ENCODE measurements at regions not wholly inside any gene's neighbourhood (a gene's known extent, or its start where the extent isn't known, plus 50 kb on each side); places are given as distances from the start of the nearest gene placed in this dataset.

GRCh38 chr7:9856668-9857067 lies 1117.0 kb upstream of the PHF14 start:
- no peaks in the 10 kb centered on the region for H3K36me3 Mint-ChIP-seq (ENCODE audit: low read depth)
- no peaks in the 10 kb centered on the region for H3K27me3 Mint-ChIP-seq (ENCODE audit: low read depth)
- H3K4me3 Mint-ChIP-seq = no peak overlapping the region
- H3K4me1 Mint-ChIP-seq = no peaks in the 10 kb centered on the region
- no peaks in the 10 kb centered on the region for H3K9me3 Mint-ChIP-seq
- no peak overlapping the region for H3K27ac Mint-ChIP-seq
- no peak for TF ChIP-seq CTCF (IDR thresholded peaks at IDR 0.05; ENCODE audit: unreplicated experiment in 3 of 3)

GRCh38 chr7:9863545-9863944 lies 1110.1 kb upstream of the PHF14 start:
- Mint-ChIP-seq H3K27me3 (ENCODE audit: low read depth) (no peaks in the 10 kb centered on the region), H3K4me1 (no peaks in the 10 kb centered on the region), H3K36me3 (ENCODE audit: low read depth) (no peaks in the 10 kb centered on the region), H3K9me3 (no peaks in the 10 kb centered on the region), H3K27ac (no peak overlapping the region), H3K4me3 (no peak overlapping the region)
- no peak for TF ChIP-seq CTCF (IDR thresholded peaks at IDR 0.05; ENCODE audit: unreplicated experiment in 3 of 3)

- TF ChIP-seq CTCF (IDR thresholded peaks at IDR 0.05; ENCODE audit: unreplicated experiment in 3 of 3) = no peak
- no peak overlapping the region for H3K27ac Mint-ChIP-seq
- no peaks in the 10 kb centered on the region for H3K36me3 Mint-ChIP-seq (ENCODE audit: low read depth)
- H3K9me3 Mint-ChIP-seq = no peaks in the 10 kb centered on the region
- H3K4me1 Mint-ChIP-seq = no peaks in the 10 kb centered on the region
- no peaks in the 10 kb centered on the region for H3K27me3 Mint-ChIP-seq (ENCODE audit: low read depth)
- H3K4me3 Mint-ChIP-seq = no peak overlapping the region
These were observed 1104.5 kb upstream of the PHF14 start for GRCh38 chr7:9869151-9869550.

- Mint-ChIP-seq H3K4me1 (no peaks in the 10 kb centered on the region), H3K9me3 (no peaks in the 10 kb centered on the region), H3K27ac (no peak overlapping the region), H3K4me3 (no peak overlapping the region), H3K27me3 (ENCODE audit: low read depth) (no peaks in the 10 kb centered on the region), H3K36me3 (ENCODE audit: low read depth) (no peaks in the 10 kb centered on the region)
- no peak for TF ChIP-seq CTCF (IDR thresholded peaks at IDR 0.05; ENCODE audit: unreplicated experiment in 3 of 3)
These were observed 1104.1 kb upstream of the PHF14 start for GRCh38 chr7:9869566-9869965.

- Mint-ChIP-seq H3K4me3 (no peak overlapping the region), H3K27me3 (ENCODE audit: low read depth) (no peaks in the 10 kb centered on the region), H3K9me3 (no peaks in the 10 kb centered on the region), H3K4me1 (no peaks in the 10 kb centered on the region), H3K27ac (no peak overlapping the region), H3K36me3 (ENCODE audit: low read depth) (no peaks in the 10 kb centered on the region)
- no peak for TF ChIP-seq CTCF (IDR thresholded peaks at IDR 0.05; ENCODE audit: unreplicated experiment in 3 of 3)
These were observed 1103.0 kb upstream of the PHF14 start for GRCh38 chr7:9870674-9871073.

- TF ChIP-seq CTCF (IDR thresholded peaks at IDR 0.05; ENCODE audit: unreplicated experiment in 3 of 3) = no peak
- H3K36me3 Mint-ChIP-seq (ENCODE audit: low read depth) = no peaks in the 10 kb centered on the region
- H3K27ac Mint-ChIP-seq = no peak overlapping the region
- H3K4me1 Mint-ChIP-seq = no peaks in the 10 kb centered on the region
- no peak overlapping the region for H3K4me3 Mint-ChIP-seq
- H3K27me3 Mint-ChIP-seq (ENCODE audit: low read depth) = no peaks in the 10 kb centered on the region
- H3K9me3 Mint-ChIP-seq = no peaks in the 10 kb centered on the region
These were observed 1099.5 kb upstream of the PHF14 start for GRCh38 chr7:9874182-9874581.
